Upper lobe of right lung (tissue), 1 donor: ENCODE measurements at regions not wholly inside any gene's neighbourhood (a gene's known extent, or its start where the extent isn't known, plus 50 kb on each side); places are given as distances from the start of the nearest gene placed in this dataset.
A peak's percentile ranks its signal among the peaks of the same experiment; 100 is the strongest.

Source experiments
- ATAC-seq: fragments of 200-7000 bp; cut with Tn5 transposase; one replicate; pipeline ENCODE4 v1.9.1; 2020; ENCODE audit warnings: mild to moderate bottlenecking, moderate library complexity
- DNase-seq: peaks from one replicate; pipeline ENCODE4 v3.0.0-alpha.2; 2020
- H3K27ac ChIP-seq: fragments of 200-600 bp; one replicate; pipeline ENCODE4 v1.8.0; 2022
- H3K27me3 ChIP-seq: fragments of 200-600 bp; one replicate; pipeline ENCODE4 v1.8.0; 2022; ENCODE audit warnings: mild to moderate bottlenecking
- H3K36me3 ChIP-seq: fragments of 200-600 bp; one replicate; pipeline ENCODE4 v1.8.0; 2022
- H3K4me1 ChIP-seq: fragments of 200-600 bp; one replicate; pipeline ENCODE4 v1.8.0; 2022
- H3K4me3 ChIP-seq: fragments of 200-600 bp; one replicate; pipeline ENCODE4 v1.8.0; 2022; ENCODE audit warnings: mild to moderate bottlenecking
- H3K9me3 ChIP-seq: fragments of 200-600 bp; one replicate; pipeline ENCODE4 v1.8.0; 2022
- intact Hi-C: fragments of 100-400 bp; cut with DNase I; formaldehyde crosslinking; loops from one replicate; pipeline ENCODE4 v1.11.0; 2022
- TF ChIP-seq, protein P1 (sequence below): fragments of 200-600 bp; IDR thresholded peaks from one replicate; pipeline ENCODE4 v1.8.0; 2022; ENCODE audit warnings: antibody characterized with exemption
- donor health status: DM: no; HTN: yes; CAD: no; lungs with severe emphysema.

DNA sequence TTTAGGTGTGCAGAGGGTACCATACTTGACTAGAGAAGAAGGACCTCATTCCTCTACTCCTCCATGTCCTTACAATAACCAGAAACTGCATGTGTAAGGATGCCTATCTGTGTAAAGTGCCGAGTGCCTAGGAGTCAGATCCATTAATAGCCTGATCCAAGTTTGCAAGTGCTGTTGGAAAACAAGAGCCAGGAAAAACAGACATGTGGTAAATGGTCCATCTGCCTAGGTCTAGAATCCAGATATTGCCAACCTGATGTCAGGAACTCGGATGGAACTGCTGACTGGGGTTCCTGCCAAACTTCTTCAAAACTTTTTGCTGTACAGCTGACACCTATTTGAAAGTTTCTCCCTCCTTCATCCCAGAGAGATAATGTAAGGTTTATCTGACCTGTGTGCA is 239.4 kb upstream of the CAMK1G start:
- H3K4me1 ChIP-seq = no peaks in the 10 kb centered on the region
- no peak for ATAC-seq
- H3K27me3 ChIP-seq = no peaks in the 10 kb centered on the region
- TF ChIP-seq, protein P1, sequence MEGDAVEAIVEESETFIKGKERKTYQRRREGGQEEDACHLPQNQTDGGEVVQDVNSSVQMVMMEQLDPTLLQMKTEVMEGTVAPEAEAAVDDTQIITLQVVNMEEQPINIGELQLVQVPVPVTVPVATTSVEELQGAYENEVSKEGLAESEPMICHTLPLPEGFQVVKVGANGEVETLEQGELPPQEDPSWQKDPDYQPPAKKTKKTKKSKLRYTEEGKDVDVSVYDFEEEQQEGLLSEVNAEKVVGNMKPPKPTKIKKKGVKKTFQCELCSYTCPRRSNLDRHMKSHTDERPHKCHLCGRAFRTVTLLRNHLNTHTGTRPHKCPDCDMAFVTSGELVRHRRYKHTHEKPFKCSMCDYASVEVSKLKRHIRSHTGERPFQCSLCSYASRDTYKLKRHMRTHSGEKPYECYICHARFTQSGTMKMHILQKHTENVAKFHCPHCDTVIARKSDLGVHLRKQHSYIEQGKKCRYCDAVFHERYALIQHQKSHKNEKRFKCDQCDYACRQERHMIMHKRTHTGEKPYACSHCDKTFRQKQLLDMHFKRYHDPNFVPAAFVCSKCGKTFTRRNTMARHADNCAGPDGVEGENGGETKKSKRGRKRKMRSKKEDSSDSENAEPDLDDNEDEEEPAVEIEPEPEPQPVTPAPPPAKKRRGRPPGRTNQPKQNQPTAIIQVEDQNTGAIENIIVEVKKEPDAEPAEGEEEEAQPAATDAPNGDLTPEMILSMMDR = no peak
- intact Hi-C loops = no loop called here
- H3K36me3 ChIP-seq = no peaks in the 10 kb centered on the region
- no peak overlapping the region for H3K27ac ChIP-seq
- H3K9me3 ChIP-seq = no peaks in the 10 kb centered on the region
- DNase-seq = no peak
- H3K4me3 ChIP-seq = no peak overlapping the region

GRCh38 chr1:209349363-209350308 is 233.9 kb upstream of the CAMK1G start:
- no peaks in the 10 kb centered on the region for H3K27me3 ChIP-seq

DNA sequence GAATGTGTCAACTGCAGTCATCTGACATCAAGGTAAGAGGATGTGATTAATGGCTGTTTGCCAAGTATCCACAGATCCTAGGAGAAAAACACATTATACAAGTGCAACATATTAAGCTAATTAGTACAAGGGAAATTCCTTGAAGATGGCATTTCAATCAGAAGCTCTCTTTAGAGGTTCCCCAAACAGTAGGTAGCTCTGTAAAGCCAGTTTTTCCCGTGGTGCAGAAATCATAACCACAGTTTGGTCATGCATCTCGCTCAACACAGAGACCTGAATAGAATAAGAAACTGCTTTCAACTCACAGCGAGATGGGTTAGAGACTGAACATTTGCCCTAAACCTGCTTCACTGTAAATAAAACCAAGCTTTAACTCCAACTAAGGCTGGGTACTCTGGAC is 230.5 kb upstream of the CAMK1G start:
- no peak overlapping the region for H3K4me3 ChIP-seq
- H3K27ac ChIP-seq = no peak overlapping the region
- TF ChIP-seq, protein P1 = no peak
- no peak for DNase-seq
- H3K36me3 ChIP-seq = no peaks in the 10 kb centered on the region
- H3K27me3 ChIP-seq = no peaks in the 10 kb centered on the region
- H3K9me3 ChIP-seq = no peaks in the 10 kb centered on the region
- no peak for ATAC-seq
- H3K4me1 ChIP-seq = no peaks in the 10 kb centered on the region
- intact Hi-C loops = no loop called here

More at GRCh38 chr1:209349363-209350308, 233.9 kb upstream of the CAMK1G start:
- no peaks in the 10 kb centered on the region for H3K36me3 ChIP-seq
- ATAC-seq (no peak), DNase-seq (no peak)
- no peaks in the 10 kb centered on the region for H3K9me3 ChIP-seq
- TF ChIP-seq, protein P1 = no peak
- intact Hi-C loops = no loop called here
- H3K4me1 ChIP-seq = no peaks in the 10 kb centered on the region
- no peak overlapping the region for H3K27ac ChIP-seq
- no peak overlapping the region for H3K4me3 ChIP-seq

- Histone ChIP-seq H3K4me1 (no peaks in the 10 kb centered on the region), H3K27ac (no peak overlapping the region), H3K9me3 (no peaks in the 10 kb centered on the region), H3K36me3 (no peaks in the 10 kb centered on the region), H3K27me3 (no peaks in the 10 kb centered on the region), H3K4me3 (no peak overlapping the region)
- peak; percentile 71 for DNase-seq
- intact Hi-C loops = no loop called here
- TF ChIP-seq, protein P1 = peak; percentile 82
- ATAC-seq = peak; percentile 96
Measured at GRCh38 chr1:209354111-209354839, 229.2 kb upstream of the CAMK1G start.

- Histone ChIP-seq H3K9me3 (no peaks in the 10 kb centered on the region), H3K4me1 (no peaks in the 10 kb centered on the region), H3K4me3 (no peak overlapping the region), H3K27me3 (no peaks in the 10 kb centered on the region), H3K36me3 (no peaks in the 10 kb centered on the region), H3K27ac (no peak overlapping the region)
- DNase-seq (no peak), ATAC-seq (no peak)
- TF ChIP-seq, protein P1 = no peak
- intact Hi-C loops = no loop called here
Measured at GRCh38 chr1:209354840-209355165, 228.7 kb upstream of the CAMK1G start.
